T follicular helper cell (primary cell): ENCODE measurements at regions not wholly inside any gene's neighbourhood (a gene's known extent, or its start where the extent isn't known, plus 50 kb on each side); places are given as distances from the start of the nearest gene placed in this dataset.
"Not testable (repeated sequence)": the region's sequence is repeated elsewhere in the genome, so short reads cannot be mapped to it uniquely, and the experiment has no call there.

Source experiments
- DNase-seq: peaks from one replicate; pipeline ENCODE4 v3.0.0-alpha.2; 2020; ENCODE audit warnings: low read depth

- no peak for DNase-seq
Measured at GRCh38 chr6:6748001-6748400, 159.5 kb downstream of the LY86 start.

GRCh38 chr6:6749702-6750491 is 161.4 kb downstream of the LY86 start:
- no peak for DNase-seq

GRCh38 chr6:6750594-6751265 is 162.2 kb downstream of the LY86 start:
- DNase-seq, result no peak

- no peak for DNase-seq
Measured at GRCh38 chr6:6751266-6751596, 162.7 kb downstream of the LY86 start.

GRCh38 chr6:6751619-6752023 is 163.1 kb downstream of the LY86 start:
- DNase-seq, result no peak

GRCh38 chr6:6752129-6752528 is 163.6 kb downstream of the LY86 start:
- no peak for DNase-seq

GRCh38 chr6:6753301-6753700 is 164.8 kb downstream of the LY86 start:
- DNase-seq, result no peak

GRCh38 chr6:6756526-6756925 is 168.0 kb downstream of the LY86 start:
- no peak for DNase-seq

- no peak for DNase-seq
Measured at GRCh38 chr6:6758546-6758914, 170.0 kb downstream of the LY86 start.

GRCh38 chr6:6758915-6759654 is 170.6 kb downstream of the LY86 start:
- DNase-seq, result no peak

- no peak for DNase-seq
Measured at GRCh38 chr6:6760002-6760401, 171.5 kb downstream of the LY86 start.

- DNase-seq, result not testable (repeated sequence)
Measured at GRCh38 chr6:6762566-6762965, 174.0 kb downstream of the LY86 start.

- no peak for DNase-seq
Measured at GRCh38 chr6:6764764-6765434, 176.4 kb downstream of the LY86 start.

GRCh38 chr6:6766230-6766905 is 177.8 kb downstream of the LY86 start:
- no peak for DNase-seq

- DNase-seq, result no peak
Measured at GRCh38 chr6:6769466-6769865, 180.9 kb downstream of the LY86 start.

GRCh38 chr6:6771224-6771945 is 182.9 kb downstream of the LY86 start:
- no peak for DNase-seq

- no peak for DNase-seq
Measured at GRCh38 chr6:6771964-6772363, 183.4 kb downstream of the LY86 start.

GRCh38 chr6:6772751-6773150 is 184.2 kb downstream of the LY86 start:
- DNase-seq, result no peak

- DNase-seq, result no peak
Measured at GRCh38 chr6:6775074-6775473, 186.6 kb downstream of the LY86 start.

GRCh38 chr6:6780231-6780630 is 191.7 kb downstream of the LY86 start:
- DNase-seq, result no peak

- DNase-seq, result no peak
Measured at GRCh38 chr6:6781172-6781872, 192.8 kb downstream of the LY86 start.
